ENCODE measurements at regions not wholly inside any gene's neighbourhood (a gene's known extent, or its start where the extent isn't known, plus 50 kb on each side); places are given as distances from the start of the nearest gene placed in this dataset.
"Not testable (repeated sequence)": the region's sequence is repeated elsewhere in the genome, so short reads cannot be mapped to it uniquely, and the experiment has no call there.

DNA sequence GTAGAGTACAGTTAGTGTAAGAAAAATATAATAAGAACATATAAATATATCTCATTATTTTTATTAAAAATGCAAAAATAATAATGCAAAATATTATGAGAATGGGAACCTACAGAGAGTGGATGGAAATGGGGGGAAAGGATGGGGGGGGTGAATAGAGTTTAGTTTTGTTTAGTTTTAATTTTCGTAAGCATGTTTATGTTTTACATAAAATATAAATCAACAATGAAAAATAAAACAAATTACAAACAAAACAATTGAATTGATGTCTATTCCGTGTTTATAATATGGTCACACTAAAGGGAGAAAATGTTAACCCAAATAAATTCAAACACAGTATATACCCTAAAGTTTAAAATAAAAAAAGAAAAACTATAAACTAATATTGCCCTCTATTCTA, 1717.4 kb upstream of the SPRY2 start:
- DNase-seq (no peak), ATAC-seq (ENCODE audit: low read depth) (no peak)
- Mint-ChIP-seq H3K36me3 (ENCODE audit: low read depth) (no peaks in the 10 kb centered on the region), H3K4me3 (no peak overlapping the region), H3K4me1 (no peaks in the 10 kb centered on the region), H3K27ac (no peak overlapping the region), H3K27me3 (no peaks in the 10 kb centered on the region), H3K9me3 (peaks cover 11% of the 10 kb centered on the region)
- no peak for TF ChIP-seq CTCF (IDR thresholded peaks at IDR 0.05)
- ChIA-PET CTCF (no interaction called here), POLR2A (no interaction called here)
- intact Hi-C loops (cut with micrococcal nuclease) = no loop called here

GRCh38 chr13:82045316-82045715, 1704.4 kb upstream of the SPRY2 start:
- CTCF ChIA-PET; POLR2A ChIA-PET; H3K4me3 Mint-ChIP-seq; DNase-seq; H3K9me3 Mint-ChIP-seq; ATAC-seq (ENCODE audit: low read depth); H3K4me1 Mint-ChIP-seq; intact Hi-C loops (cut with micrococcal nuclease); H3K27ac Mint-ChIP-seq; H3K36me3 Mint-ChIP-seq (ENCODE audit: low read depth); H3K27me3 Mint-ChIP-seq: not testable (repeated sequence)

DNA sequence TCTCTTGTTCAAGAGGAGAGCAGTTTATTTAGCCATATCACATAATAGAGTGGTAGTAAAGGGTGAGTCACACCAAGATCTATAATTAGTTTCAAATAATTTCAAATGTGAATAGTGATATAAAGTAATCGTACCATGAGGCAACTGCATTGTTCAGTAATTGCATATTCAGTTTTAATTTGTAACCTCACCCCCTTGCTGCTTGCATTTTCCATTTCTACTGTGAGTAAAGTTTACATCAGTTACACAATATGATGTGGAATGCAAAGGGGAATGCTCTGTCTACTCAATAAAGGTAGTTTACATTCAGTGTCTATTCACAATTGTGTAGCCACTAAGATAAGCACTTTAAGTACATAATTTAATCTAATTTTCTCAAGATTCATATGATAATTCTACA, 1695.7 kb upstream of the SPRY2 start:
- intact Hi-C loops (cut with micrococcal nuclease) = no loop called here
- Mint-ChIP-seq H3K36me3 (ENCODE audit: low read depth) (no peaks in the 10 kb centered on the region), H3K4me3 (no peak overlapping the region), H3K9me3 (peaks cover 4% of the 10 kb centered on the region), H3K27ac (no peak overlapping the region), H3K27me3 (no peaks in the 10 kb centered on the region), H3K4me1 (no peaks in the 10 kb centered on the region)
- CTCF ChIA-PET = no interaction called here
- TF ChIP-seq CTCF (IDR thresholded peaks at IDR 0.05) = no peak
- DNase-seq (no peak), ATAC-seq (ENCODE audit: low read depth) (no peak)
- POLR2A ChIA-PET = no interaction called here

DNA sequence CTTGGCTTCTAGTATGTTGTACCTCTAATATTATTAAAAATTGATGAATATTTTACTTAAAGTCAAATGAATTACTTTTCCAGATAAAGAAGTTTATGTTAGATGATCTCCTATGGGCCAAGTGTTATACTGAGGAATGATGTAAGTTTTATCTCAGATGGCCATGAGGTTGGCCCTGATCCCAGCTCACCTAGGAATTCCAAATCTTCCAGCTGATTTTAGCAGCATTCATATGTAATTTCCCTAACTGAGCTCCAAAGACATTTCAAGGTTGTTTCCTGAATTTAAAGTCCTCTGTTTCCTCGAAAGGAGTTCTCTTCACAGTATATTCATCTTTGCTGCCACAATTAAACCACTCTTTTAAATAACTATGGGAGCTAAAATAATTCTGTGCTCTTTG, 1670.4 kb upstream of the SPRY2 start:
- TF ChIP-seq CTCF (IDR thresholded peaks at IDR 0.05) = no peak
- Mint-ChIP-seq H3K27ac (no peak overlapping the region), H3K9me3 (no peaks in the 10 kb centered on the region), H3K4me3 (no peak overlapping the region), H3K27me3 (no peaks in the 10 kb centered on the region), H3K4me1 (no peaks in the 10 kb centered on the region), H3K36me3 (ENCODE audit: low read depth) (no peaks in the 10 kb centered on the region)
- ChIA-PET CTCF (no interaction called here), POLR2A (no interaction called here)
- intact Hi-C loops (cut with micrococcal nuclease) = no loop called here
- no peak for ATAC-seq (ENCODE audit: low read depth)
- DNase-seq = no peak

GRCh38 chr13:82010780-82011179, 1669.9 kb upstream of the SPRY2 start:
- POLR2A ChIA-PET = no interaction called here
- no peak overlapping the region for H3K4me3 Mint-ChIP-seq

More at GRCh38 chr13:82010780-82011179, 1669.9 kb upstream of the SPRY2 start:
- Mint-ChIP-seq H3K4me1 (no peaks in the 10 kb centered on the region), H3K9me3 (no peaks in the 10 kb centered on the region), H3K27ac (no peak overlapping the region), H3K27me3 (no peaks in the 10 kb centered on the region), H3K36me3 (ENCODE audit: low read depth) (no peaks in the 10 kb centered on the region)
- DNase-seq (no peak), ATAC-seq (ENCODE audit: low read depth) (no peak)
- CTCF ChIA-PET = no interaction called here
- TF ChIP-seq CTCF (IDR thresholded peaks at IDR 0.05) = no peak
- intact Hi-C loops (cut with micrococcal nuclease) = no loop called here
